ENCODE measurements at regions not wholly inside any gene's neighbourhood (a gene's known extent, or its start where the extent isn't known, plus 50 kb on each side); places are given as distances from the start of the nearest gene placed in this dataset.

DNA sequence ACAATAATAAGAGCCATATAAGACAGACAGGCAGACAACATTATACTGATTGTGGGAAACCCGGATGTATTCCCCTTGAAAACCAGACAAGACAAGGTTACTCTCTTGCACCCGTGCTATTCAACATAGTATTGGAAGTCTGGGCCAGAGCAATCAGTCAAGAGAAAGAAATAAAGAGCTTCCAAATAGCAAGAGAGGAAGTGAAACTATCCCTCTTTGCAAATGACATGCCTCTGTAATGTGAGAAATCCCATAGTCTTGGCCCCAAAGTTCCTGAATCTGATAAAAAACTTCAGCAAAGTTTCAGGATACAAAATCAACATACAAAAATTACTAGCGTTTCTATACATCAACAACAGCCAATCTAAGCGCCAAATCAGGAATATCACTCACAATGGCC is 102.1 kb downstream of the DCAF12L2 start:
- Mint-ChIP-seq H3K36me3 (no peaks in the 10 kb centered on the region), H3K9me3 (peaks cover 0 to 4% of the 10 kb centered on the region in 2 donors), H3K27ac (no peak overlapping the region)
- DNase-seq (ENCODE audit: low spot score in 2 of 2) (no peak), ATAC-seq (no peak)

DNA sequence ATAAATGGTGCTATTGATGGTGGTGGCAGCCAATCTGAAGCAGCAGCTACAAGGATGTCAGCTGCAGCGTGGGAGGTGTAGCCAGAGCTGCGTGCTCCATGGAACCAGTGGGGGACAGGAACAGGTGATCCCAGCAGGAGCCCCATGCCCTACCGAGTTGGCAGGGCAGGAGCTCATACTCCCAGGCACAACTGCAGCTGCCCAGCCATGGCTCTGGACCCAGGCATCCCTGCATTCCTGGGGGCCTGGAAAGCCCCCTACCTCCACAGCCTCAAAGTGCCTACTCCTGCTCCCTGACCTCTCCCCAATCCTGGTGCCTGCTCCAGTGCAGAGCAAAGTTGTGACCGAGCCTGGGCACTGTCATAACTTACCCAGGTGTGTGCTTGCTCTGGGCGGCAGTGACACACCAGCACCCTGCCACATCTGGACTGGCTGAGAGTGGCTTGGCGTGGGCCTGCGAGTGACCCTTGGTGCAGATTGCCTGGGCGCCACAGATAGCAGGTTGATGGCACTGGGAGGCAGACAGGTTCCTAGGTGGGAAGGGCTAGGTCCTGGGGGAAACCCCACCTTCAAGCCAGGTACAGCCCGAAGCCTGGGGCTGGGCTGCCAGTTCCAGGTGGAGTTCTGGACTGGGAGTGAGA is 101.1 kb downstream of the DCAF12L2 start:
- no peaks in the 10 kb centered on the region for H3K36me3 Mint-ChIP-seq
- DNase-seq (ENCODE audit: low spot score in 2 of 2) (no peak), ATAC-seq (no peak)
- H3K27ac Mint-ChIP-seq, result no peak overlapping the region
- peaks cover 0 to 4% of the 10 kb centered on the region in 2 donors for H3K9me3 Mint-ChIP-seq

DNA sequence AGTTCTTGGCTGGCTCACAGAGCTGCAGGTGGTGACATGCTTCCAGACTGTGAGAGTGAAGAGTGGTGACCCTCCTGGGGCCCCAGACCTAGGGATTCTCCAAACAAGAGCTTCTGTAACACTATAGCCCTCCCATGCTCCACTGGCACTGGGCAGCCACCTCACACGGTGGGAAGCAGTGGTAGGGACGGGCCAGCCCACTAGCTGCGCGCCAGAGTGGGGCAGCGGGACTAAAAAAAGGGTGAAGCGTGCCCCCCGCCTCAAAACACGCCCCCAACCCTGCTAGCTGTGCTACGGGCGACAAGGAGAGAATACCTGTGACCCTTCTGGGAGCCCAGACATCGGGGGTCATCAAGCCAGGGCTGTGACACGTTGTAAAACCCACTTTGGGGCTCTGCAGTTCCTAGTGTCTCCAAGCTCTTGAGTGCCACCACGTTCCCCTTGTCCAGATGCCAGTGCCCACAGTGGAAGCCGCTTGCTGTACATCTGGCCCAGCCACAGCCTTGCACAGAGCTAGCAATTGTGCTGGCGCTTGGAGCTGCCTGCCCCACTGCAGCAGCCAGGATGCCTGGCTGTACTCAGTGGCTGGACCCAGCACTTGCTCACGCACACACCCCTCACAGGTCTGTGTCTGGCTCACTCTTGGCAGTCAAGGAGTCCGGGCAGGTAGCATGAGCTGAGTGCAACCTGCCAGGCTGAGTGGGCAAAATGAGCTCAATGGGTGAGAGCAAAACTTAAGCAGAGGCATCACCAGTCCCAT is 100.0 kb downstream of the DCAF12L2 start:
- no peaks in the 10 kb centered on the region for H3K36me3 Mint-ChIP-seq
- DNase-seq (ENCODE audit: low spot score in 2 of 2) (no peak), ATAC-seq (no peak)
- H3K9me3 Mint-ChIP-seq, result peaks cover 0 to 4% of the 10 kb centered on the region in 2 donors
- H3K27ac Mint-ChIP-seq, result no peak overlapping the region

Measured in activated naive CD4-positive, alpha-beta T cell treated with anti-CD3 and anti-CD28 coated beads, Interleukin-2, amount 50 U/mL, for 72 hours (primary cell).